ACC112 (cell line): ENCODE measurements at regions not wholly inside any gene's neighbourhood (a gene's known extent, or its start where the extent isn't known, plus 50 kb on each side); places are given as distances from the start of the nearest gene placed in this dataset.
A peak's percentile ranks its signal among the peaks of the same experiment; 100 is the strongest.
"Not testable (repeated sequence)": the region's sequence is repeated elsewhere in the genome, so short reads cannot be mapped to it uniquely, and the experiment has no call there.

ENCODE experiments used
- H2AFZ ChIP-seq: fragments of 200-600 bp; sonication (generic); one replicate; pipeline ENCODE4 v1.6.0; 2017; ENCODE audit warnings: antibody characterized with exemption, low read length; ENCODE audit not compliant: unreplicated experiment
- H3K27ac ChIP-seq: fragments of 200-600 bp; sonication (generic); 2 replicates; pipeline ENCODE4 v1.5.1; 2014; ENCODE audit warnings: low read depth, mild to moderate bottlenecking, antibody characterized with exemption, low read length, moderate library complexity
- H3K27me3 ChIP-seq: fragments of 200-600 bp; sonication (generic); 2 replicates; pipeline ENCODE4 v1.6.1; 2014; ENCODE audit warnings: mild to moderate bottlenecking, antibody characterized with exemption, low read length, moderate library complexity, mixed read lengths; ENCODE audit not compliant: insufficient read depth
- H3K36me3 ChIP-seq: fragments of 200-600 bp; sonication (generic); 2 replicates; pipeline ENCODE4 v1.6.1; 2016; ENCODE audit warnings: mild to moderate bottlenecking, antibody characterized with exemption, low read length, moderate library complexity, mixed read lengths; ENCODE audit not compliant: insufficient read depth
- H3K4me1 ChIP-seq: fragments of 200-600 bp; sonication (generic); one replicate; pipeline ENCODE4 v1.6.1; 2016; ENCODE audit warnings: low read length, mixed read lengths; ENCODE audit not compliant: insufficient read depth, unreplicated experiment, control insufficient read depth
- H3K4me3 ChIP-seq: fragments of 200-600 bp; sonication (generic); 2 replicates; pipeline ENCODE4 v1.5.1; 2014; ENCODE audit warnings: mild to moderate bottlenecking, low read depth, low read length
- H3K79me2 ChIP-seq: fragments of 200-600 bp; sonication (generic); one replicate; pipeline ENCODE4 v1.6.0; 2016; ENCODE audit warnings: low read length; ENCODE audit not compliant: control insufficient read depth, unreplicated experiment, insufficient read depth

- H3K4me3 ChIP-seq, result no peak overlapping the region
- H3K4me1 ChIP-seq, result no peaks in the 10 kb centered on the region
- peak overlapping the region; percentile 31 for H2AFZ ChIP-seq
- H3K27me3 ChIP-seq, result no peaks in the 10 kb centered on the region
- H3K36me3 ChIP-seq, result no peaks in the 10 kb centered on the region
- H3K27ac ChIP-seq, result no peak overlapping the region
- no peaks in the 10 kb centered on the region for H3K79me2 ChIP-seq
Observed at GRCh38 chr6:68082086-68082485, 553.0 kb upstream of the ADGRB3 start.

- H3K4me1 ChIP-seq, result no peaks in the 10 kb centered on the region
- no peaks in the 10 kb centered on the region for H3K27me3 ChIP-seq
- H2AFZ ChIP-seq, result no peak overlapping the region
- no peak overlapping the region for H3K27ac ChIP-seq
- H3K79me2 ChIP-seq, result no peaks in the 10 kb centered on the region
- no peak overlapping the region for H3K4me3 ChIP-seq
- no peaks in the 10 kb centered on the region for H3K36me3 ChIP-seq
Observed at GRCh38 chr6:68080074-68080473, 555.0 kb upstream of the ADGRB3 start.

- Histone ChIP-seq H3K4me1 (no peaks in the 10 kb centered on the region), H3K79me2 (no peaks in the 10 kb centered on the region), H3K27me3 (no peaks in the 10 kb centered on the region), H3K27ac (no peak overlapping the region), H3K4me3 (no peak overlapping the region), H3K36me3 (no peaks in the 10 kb centered on the region), H2AFZ (no peak overlapping the region)
Observed at GRCh38 chr6:68077661-68078060, 557.4 kb upstream of the ADGRB3 start.

- H3K27ac ChIP-seq, result no peak overlapping the region
- H3K79me2 ChIP-seq, result no peaks in the 10 kb centered on the region
- no peak overlapping the region for H3K4me3 ChIP-seq
- H3K4me1 ChIP-seq, result peaks cover 6% of the 10 kb centered on the region
- peak overlapping the region; percentile 72 for H2AFZ ChIP-seq
- no peaks in the 10 kb centered on the region for H3K36me3 ChIP-seq
- H3K27me3 ChIP-seq, result no peaks in the 10 kb centered on the region
Observed at GRCh38 chr6:68071740-68072139, 563.3 kb upstream of the ADGRB3 start.

GRCh38 chr6:68069921-68070710 is 565.0 kb upstream of the ADGRB3 start:
- H3K4me1 ChIP-seq, result peaks cover 6% of the 10 kb centered on the region
- no peaks in the 10 kb centered on the region for H3K27me3 ChIP-seq
- no peaks in the 10 kb centered on the region for H3K79me2 ChIP-seq
- H3K27ac ChIP-seq, result no peak overlapping the region
- H3K4me3 ChIP-seq, result no peak overlapping the region
- H3K36me3 ChIP-seq, result no peaks in the 10 kb centered on the region
- no peak overlapping the region for H2AFZ ChIP-seq

GRCh38 chr6:68059899-68060298 is 575.2 kb upstream of the ADGRB3 start:
- Histone ChIP-seq H2AFZ (peak overlapping the region; percentile 52), H3K4me3 (peak overlapping the region; percentile 55), H3K27me3 (no peaks in the 10 kb centered on the region), H3K27ac (no peak overlapping the region), H3K4me1 (peaks cover 3% of the 10 kb centered on the region), H3K36me3 (no peaks in the 10 kb centered on the region), H3K79me2 (no peaks in the 10 kb centered on the region)

GRCh38 chr6:68059261-68059660 is 575.8 kb upstream of the ADGRB3 start:
- Histone ChIP-seq H3K4me3 (peak overlapping the region; percentile 55), H3K27me3 (no peaks in the 10 kb centered on the region), H3K27ac (no peak overlapping the region), H3K36me3 (no peaks in the 10 kb centered on the region), H3K4me1 (peaks cover 3% of the 10 kb centered on the region), H2AFZ (peak overlapping the region; percentile 52), H3K79me2 (no peaks in the 10 kb centered on the region)

GRCh38 chr6:68056596-68056995 is 578.5 kb upstream of the ADGRB3 start:
- not testable (repeated sequence) for H3K79me2 ChIP-seq

GRCh38 chr6:68054756-68055155 is 580.3 kb upstream of the ADGRB3 start:
- Histone ChIP-seq H3K27me3 (no peaks in the 10 kb centered on the region), H3K27ac (no peak overlapping the region), H2AFZ (no peak overlapping the region), H3K79me2 (no peaks in the 10 kb centered on the region), H3K4me1 (peaks cover 3% of the 10 kb centered on the region), H3K36me3 (no peaks in the 10 kb centered on the region), H3K4me3 (no peak overlapping the region)

More at GRCh38 chr6:68056596-68056995, 578.5 kb upstream of the ADGRB3 start:
- not testable (repeated sequence) for H3K4me3 ChIP-seq, H3K4me1 ChIP-seq, H3K27me3 ChIP-seq, H3K27ac ChIP-seq, H3K36me3 ChIP-seq, H2AFZ ChIP-seq

- Histone ChIP-seq H3K4me1 (no peaks in the 10 kb centered on the region), H3K79me2 (no peaks in the 10 kb centered on the region), H2AFZ (peak overlapping the region; percentile 5), H3K27ac (no peak overlapping the region), H3K4me3 (no peak overlapping the region), H3K27me3 (no peaks in the 10 kb centered on the region), H3K36me3 (no peaks in the 10 kb centered on the region)
Observed at GRCh38 chr6:68053805-68054373, 581.2 kb upstream of the ADGRB3 start.

- H3K36me3 ChIP-seq, result no peaks in the 10 kb centered on the region
- H3K27ac ChIP-seq, result no peak overlapping the region
- no peak overlapping the region for H3K4me3 ChIP-seq
- H3K4me1 ChIP-seq, result no peaks in the 10 kb centered on the region
- H3K79me2 ChIP-seq, result no peaks in the 10 kb centered on the region
- H2AFZ ChIP-seq, result no peak overlapping the region
- no peaks in the 10 kb centered on the region for H3K27me3 ChIP-seq
Observed at GRCh38 chr6:68052234-68052633, 582.8 kb upstream of the ADGRB3 start.
